GM18502 (cell line): ENCODE measurements at regions not wholly inside any gene's neighbourhood (a gene's known extent, or its start where the extent isn't known, plus 50 kb on each side); places are given as distances from the start of the nearest gene placed in this dataset.
"Not testable (repeated sequence)": the region's sequence is repeated elsewhere in the genome, so short reads cannot be mapped to it uniquely, and the experiment has no call there.

Source experiments
- ATAC-seq: cut with Tn5 transposase; IDR thresholded peaks from one replicate; pipeline ENCODE4 v1.9.1; 2021; ENCODE audit warnings: mild to moderate bottlenecking; ENCODE audit not compliant: unreplicated experiment, poor library complexity

DNA sequence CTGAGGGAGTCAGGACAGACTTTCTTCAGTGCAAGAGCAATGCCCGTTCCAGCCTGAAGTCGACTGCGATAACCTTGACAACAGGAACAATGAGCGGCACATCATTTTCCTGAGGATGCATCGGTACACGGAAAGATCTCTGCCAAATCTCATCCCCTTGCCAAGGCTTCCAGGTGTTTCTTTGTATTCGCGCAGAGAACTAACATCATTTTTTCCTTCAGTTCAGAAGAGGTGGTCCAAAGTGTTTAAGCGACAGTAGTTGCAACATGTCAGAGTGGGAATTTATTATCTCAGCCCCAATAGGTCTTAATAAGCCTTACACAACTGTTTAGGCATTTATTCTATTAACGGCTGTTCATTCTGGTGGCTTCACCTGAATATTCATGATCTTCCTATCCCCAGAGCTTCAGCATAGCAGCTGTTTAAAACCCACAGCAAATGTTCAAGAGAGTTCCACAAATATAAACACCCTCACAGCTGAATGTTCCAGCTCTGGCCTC lies 129.7 kb upstream of the NFIA start:
- ATAC-seq: no peak

DNA sequence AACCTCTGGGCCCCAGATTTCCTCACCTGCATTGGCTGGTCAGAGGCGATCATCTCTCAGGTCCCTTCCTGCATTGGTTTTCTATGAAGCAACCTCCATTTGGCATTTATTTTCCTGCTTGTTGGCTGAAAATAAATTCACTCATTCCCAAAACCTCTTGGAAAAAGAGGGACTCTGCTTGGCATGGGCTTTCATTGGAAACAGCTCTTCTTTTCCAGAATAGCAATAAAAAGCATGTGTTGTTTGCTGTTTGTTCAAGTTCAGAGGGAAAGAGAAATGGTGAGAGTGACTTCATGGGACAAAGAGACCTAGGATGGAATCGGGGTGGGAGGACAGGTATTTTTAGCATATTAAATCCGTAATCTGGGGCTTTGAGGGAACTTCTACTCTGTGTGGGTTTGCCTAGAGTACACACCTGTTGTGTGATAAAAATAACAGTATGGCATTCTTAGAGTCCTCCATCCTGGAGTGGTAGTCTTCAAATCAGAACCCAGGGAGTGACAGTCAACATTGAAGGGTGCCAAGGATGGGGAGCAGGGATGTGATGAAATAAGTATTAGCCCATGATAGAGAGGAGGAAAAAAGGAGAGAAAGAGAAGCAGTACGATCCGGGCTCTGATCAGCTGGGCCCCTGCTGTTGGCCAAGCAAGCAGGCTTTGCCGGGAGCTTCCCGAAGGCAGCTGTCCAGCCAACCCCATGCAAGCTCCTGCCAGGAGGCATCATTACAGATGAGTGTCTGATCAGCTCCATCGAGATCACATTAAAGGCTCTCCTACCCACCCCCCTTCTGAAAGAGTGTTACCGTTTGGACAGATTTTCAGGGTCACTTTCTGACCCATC lies 131.9 kb upstream of the NFIA start:
- ATAC-seq: no peak

DNA sequence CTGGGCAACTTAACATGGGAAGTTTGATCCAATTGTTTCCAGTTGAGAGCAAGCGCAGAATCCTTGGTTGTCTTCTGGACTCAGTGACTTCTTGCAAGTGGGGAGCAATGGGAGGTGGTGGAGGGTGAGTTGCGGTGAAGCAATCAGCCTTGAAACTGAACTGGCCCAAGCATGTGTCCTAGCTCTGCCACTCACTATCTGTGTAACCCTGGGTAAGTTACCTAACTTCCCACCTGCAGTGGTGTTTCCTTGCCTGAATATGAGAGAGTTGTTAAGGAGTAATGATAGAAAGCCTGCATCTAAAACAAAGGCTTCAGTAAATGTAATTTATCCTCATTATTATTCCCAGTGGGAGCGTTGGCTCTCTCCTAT lies 132.5 kb upstream of the NFIA start:
- ATAC-seq: no peak

DNA sequence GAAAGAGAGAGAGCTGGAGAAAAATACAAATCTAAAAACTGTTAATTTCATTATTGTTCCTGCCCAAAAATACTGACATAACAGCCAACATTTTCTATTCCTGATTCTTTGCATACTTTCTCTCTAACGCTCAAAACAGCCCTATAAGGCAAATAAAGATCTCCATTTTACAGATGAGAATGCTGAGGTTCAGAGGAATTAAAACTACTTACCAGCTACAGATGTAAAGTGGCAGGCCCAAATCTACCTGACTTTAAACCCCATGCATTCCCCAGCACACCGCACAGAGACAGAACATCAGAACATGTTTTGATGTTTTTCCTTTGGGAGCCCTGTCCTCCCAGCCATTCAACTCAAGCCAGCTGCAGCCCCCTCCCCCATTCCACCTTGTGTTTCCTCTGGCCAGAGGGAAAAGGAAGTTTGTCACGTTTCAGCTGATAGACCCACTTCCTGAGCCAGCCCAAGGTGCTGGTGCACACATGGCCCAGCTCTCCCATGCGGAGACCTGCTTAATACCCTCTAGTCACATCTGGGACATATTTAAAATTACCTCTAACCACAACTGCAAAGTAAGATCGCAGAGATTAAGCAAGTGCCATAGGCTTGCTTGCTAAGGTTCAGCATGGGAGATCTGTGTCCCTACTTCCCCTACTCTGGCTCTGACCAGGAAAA lies 133.1 kb upstream of the NFIA start:
- ATAC-seq: no peak

DNA sequence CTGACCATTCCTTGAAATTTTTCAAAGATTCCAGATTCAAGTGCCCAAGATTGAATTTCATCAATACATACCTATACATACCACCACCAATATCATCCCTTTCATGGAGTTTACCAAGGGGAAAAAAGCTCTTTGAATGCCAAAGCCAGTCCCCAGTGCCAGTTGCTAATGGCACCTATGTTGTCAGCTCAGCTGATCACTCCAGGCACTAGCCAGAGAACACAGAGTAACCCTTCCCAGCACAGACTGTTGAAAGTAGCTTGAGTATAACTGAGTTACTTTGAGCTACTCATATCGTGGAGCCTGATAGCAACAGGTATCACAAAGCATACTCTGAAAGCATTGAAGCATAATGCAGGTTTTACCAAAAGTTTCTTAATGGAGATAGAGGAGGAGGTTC lies 133.9 kb upstream of the NFIA start:
- no peak for ATAC-seq

DNA sequence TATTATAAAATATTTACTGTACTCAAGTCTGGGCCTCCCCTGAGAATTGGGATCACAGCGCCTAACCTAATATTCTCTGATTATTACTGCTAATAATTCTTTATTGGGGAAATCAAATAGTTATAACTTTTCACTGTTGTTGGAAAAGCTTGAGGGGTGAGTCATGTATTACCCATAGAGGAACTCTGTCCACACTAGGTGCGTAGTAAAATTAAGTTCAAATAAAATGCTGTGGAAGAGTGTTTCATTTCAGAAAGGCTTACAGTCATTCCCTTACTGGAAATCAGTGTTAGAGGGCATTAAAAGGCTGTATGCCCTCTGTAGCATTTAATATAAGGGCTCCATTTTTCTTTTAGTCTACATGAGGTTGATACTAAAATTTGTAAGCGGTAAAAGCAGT lies 135.0 kb upstream of the NFIA start:
- no peak for ATAC-seq

DNA sequence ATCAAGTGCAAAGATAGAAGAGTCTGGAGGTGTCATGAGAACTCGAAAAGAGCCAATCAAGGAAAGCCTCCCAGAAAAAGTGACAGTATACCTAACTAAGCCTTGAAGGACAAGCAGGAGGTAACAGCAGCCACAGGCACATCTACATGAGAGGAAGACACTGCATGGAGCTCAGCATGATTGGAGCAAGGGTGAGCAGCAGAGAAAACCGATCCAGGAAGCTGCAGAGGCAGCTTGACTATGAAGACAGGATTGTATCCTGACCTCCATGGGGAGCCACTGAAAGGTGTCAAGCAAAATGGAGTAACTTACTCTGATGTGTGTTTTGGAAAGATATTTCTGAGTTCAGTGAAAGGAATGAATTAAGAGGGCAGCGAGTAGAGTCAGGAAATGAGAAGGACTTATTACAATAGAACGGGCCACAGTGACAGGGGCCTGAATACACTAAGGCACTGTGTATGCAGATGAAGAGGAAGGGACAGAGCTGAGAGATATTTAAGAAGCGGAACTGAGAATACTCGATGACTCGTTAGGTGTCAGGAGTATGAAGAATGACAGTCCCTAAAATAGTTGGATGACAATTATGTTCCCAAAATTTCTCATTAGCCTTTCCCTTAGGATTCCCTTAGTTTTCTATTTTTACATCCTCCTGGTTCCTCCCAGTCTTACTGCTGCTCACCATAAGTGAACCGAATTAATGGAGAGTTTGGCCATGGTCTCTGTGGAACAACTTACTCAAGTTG lies 139.3 kb upstream of the NFIA start:
- ATAC-seq: peak; percentile 93

DNA sequence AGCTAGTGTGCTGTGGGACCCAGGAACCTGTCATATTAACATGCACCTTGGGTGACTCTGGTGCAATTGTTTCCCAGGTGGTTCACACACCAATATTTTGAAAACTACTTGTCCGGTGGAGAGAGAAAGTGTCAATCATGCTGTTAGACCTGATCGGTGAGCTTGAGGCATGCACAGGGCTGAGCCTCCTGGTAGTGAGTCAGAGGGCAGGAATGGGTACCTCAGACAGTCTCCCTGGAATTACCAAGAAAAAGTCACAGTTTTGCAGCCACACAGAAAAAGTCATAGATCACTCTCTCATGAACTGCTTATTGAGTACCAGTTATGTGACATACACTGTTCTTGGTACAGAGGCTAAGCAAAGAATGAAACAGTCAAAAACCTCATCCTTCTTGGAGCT lies 140.1 kb upstream of the NFIA start:
- ATAC-seq: no peak

DNA sequence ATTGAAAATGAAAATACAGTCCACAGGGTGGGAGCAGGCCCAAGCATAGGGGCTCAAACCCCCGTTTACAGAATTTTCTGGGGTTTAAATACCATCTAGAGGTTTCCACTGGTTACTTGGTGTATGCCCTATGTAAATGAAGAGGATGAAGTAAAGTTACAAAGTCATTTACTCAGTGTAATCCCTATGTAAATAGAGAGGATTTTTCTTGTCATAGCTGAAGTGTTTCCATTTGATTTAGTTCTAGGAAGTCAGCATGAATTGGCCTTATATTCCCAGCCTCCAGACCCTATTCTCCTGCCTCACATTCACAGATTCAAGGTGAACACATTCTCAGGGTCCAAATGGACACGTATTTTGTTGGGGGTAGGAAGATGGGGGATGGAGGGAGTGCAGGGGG lies 141.7 kb upstream of the NFIA start:
- ATAC-seq: not testable (repeated sequence)

DNA sequence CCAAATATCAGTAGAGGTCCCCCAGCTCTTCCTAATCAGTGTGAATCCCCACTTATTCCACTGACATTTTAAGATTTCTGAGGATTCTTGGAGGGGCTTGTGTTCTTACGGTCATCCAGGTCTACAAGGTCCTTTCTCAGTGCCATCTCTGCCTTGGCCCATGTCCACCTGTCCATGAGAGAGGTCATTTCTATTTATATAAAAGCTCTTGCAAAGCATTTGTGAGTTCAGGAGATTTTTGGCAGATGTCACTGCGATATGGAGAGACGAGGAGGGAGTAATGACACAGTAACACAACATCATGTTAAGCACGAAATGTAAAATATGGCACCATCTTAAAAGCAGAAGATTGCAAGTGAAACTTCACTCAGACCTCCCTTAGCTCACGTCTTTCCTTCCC lies 144.6 kb upstream of the NFIA start:
- no peak for ATAC-seq

DNA sequence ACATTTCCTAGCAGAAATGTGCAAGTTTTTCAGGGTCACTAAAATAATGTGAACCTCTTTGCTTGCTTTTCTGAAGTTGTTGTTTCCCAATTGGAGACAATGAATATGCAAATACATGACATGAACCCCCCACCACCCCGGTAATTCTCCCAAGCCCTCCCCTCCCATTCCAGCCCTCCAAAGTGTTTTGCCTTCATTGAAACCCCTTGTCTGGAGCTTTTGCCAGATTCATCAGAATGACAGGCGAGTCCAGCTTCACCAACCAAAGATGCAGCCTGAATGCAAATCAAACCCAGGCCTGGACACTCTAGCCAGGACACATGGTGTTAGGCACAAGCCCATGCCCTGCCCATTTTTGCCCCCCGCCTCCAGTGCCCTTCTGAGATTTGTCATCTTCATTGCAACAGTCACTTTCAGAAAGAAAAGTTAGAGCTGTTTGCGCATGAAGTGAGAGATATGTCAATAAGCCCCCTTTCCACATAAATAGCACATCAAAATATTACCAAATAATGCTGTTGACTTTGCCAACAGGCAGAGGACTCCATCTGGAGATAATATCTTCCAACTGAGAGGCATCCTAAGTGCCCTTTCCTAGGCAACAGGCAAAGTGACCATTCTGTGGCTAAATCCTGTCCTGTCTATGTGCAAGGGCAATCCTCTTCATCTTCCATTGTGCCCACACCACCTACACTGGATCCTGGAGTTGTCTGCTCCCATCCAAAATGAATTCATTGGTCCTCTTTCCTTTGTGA lies 145.6 kb upstream of the NFIA start:
- ATAC-seq: no peak

DNA sequence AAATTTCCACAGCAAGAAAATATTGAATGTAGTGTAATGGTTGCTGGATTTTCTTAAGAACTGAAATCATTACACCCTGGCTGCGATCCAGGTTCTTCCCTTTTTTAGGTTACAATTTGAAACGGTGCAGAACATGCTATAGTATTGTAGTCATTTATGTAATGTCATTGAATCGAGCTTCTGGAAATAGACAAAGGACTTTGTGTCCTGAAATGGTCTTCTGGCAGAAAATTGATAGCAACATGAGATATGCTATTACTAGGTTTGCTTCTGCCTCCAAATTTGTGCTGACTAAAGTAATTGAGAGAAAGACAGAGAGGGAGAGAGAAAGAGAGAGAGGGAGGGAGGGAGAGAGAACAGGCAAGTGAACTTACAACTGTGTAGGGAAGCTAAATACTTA lies 146.2 kb upstream of the NFIA start:
- ATAC-seq: no peak

DNA sequence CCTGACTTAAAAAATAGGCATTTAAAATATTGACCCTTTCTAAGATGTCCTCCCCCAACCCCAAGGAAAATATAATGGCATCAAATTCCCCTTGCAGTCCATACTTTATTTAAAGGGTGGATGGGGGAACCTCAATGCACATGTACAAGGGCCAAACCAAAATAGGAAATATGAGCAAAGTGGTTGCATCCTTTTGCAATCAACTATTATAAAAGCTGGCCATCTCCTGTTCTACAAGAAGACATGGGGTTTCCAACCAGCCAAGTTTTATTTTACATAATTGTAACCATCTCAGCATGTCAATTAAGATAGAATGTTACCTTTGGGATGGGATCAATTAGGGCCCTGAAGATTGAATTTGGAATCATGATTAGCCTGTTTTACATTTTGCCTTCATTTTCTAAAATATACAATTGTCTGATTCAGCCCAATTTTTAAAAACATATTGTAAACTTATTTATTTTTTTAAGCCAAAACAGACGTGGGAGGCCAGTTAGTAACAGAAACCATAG lies 146.7 kb upstream of the NFIA start:
- no peak for ATAC-seq

DNA sequence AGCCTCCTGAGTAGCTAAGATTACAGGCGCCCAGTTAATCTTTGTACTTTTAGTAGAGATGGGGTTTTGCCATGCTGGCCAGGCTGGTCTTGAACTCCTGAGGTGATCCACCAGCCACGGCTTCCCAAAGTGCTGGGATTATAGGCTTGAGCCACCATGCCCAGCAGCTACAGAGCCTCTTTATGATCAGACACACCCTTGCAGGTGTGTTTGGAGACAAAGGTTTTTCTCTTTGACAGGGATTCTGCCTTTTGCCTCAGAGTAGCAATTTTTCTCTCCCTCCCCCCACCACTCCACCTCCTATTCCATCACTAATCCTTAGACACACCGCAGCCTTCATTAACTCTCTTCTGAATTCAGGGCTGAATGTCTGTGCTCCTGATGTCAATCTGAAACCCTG lies 152.2 kb upstream of the NFIA start:
- no peak for ATAC-seq

DNA sequence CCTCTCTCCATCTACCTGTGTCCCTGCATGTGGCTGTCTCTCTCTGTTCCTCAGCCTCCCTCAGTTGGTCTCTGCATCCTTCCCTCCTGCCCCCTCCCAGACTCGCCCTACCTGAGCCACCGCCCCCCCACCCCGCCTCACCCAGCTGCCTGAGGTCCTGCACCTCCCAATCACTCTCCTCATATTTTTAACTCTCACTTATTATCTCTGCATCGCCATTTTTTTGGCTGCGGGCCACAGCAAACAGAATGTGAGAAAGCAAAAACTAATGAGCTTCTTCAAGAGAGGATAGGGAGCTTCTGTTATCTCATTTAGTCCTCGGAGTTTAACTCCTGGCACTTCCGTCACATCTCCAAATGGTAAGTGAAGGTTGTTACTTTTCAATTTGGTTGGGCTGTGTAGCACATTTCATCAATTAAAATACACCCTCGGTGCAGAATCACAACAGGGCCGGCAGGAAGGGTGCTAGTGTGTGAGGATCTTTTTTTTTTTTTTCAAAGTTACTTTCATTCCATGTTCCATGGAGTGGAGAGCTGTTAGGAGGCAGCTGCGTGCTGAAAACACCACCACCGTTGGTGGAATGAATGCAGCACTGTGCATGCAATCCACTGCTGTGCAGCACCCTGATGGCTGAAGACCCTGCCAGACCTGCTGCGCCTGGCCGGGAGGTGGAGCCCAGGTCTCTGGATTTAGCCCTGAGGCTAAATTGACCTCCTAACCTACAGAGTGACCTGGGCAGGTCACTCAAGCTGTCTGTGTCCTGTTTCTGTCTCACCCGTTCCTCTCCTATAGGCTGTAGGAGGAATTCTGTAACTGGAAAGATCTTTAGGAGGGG lies 157.2 kb upstream of the NFIA start:
- no peak for ATAC-seq

DNA sequence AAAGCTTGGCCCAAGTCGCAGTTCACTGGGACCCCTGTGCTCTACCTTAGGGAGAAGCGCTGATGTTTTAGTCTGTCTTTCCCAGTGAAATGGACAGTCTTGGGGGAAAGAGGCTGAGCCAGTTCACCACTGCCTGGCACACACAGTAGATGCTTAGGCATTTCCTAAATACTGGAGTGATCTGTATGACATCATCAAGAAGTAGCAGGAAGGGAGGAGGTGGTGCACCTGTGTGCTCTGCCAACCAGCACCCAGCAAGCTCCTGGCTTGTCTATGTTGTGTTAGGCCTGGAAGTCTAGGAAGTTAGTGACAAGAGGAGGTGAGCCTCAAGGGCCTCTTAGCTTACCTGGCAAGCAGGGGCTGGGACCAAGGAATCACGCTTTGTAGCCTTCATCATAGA lies 158.2 kb upstream of the NFIA start:
- no peak for ATAC-seq

DNA sequence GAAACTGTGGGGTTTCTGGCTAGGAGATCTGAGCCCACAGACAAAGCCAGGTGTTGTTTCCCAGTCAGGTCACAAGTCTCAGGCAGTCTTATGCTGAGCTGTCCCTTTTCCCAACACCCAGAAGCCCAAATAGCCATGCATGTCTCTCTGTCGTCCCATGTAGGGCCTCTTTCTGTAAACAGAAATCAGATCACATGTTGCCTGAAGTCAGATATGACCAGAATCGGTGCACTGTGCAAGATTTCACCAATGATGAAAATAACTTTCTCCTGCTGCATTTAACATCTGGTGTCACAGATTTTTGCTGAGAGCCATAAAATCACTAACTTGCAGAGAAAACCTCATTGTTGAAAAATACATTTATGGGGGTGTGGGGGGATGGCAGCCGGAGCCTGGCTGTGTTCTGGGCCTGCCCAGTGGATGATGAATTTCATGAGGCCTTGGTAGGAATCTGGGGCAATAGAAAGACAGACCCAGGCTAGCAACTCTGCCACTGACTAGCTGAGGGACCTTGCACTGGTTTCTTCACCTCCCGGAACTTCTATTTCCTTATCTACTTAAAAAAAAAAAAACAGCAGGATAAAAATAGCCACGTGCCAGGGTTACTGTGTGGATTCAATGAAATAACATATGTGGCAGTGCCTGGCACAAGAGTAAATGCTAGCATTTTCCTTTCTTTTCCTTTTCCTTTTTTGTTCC lies 158.8 kb upstream of the NFIA start:
- ATAC-seq: no peak

DNA sequence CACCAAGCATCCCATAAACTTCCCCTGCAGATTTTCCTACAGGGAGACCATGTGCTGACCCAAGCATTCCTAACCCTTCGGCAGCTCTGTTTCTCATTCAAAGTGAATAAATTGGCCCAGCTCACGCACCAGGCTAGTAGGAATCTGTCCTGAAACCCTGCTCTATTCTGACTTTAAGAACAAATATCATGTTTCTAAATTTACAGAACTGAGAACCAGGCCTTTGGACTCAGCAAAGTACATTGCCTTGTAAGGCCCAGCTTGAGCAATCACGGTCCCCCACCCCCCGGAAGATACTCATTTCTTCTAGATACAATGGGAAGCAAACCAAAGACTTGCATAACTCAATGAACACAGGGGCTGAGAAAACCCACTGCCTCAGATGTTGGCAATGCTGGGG lies 160.1 kb upstream of the NFIA start:
- no peak for ATAC-seq

DNA sequence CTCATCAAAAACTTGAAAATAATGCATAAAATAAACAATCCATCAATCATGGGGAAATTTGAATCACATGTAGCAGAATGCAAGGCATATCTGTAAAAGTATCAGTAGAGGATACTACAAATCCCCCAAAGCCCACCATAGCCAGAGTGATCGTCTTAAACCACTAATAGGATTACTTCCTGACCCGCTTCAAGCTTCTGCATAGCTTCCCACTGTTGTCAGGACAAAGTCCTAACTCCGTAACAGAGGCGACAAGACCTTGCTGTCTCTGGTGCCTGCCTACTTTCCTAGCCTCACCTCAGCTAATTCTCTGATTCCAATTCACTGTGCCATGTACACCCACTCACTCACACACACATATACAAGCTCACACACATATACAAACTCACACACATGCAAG lies 161.2 kb upstream of the NFIA start:
- no peak for ATAC-seq
